ENCODE measurements at regions not wholly inside any gene's neighbourhood (a gene's known extent, or its start where the extent isn't known, plus 50 kb on each side); places are given as distances from the start of the nearest gene placed in this dataset.

DNA sequence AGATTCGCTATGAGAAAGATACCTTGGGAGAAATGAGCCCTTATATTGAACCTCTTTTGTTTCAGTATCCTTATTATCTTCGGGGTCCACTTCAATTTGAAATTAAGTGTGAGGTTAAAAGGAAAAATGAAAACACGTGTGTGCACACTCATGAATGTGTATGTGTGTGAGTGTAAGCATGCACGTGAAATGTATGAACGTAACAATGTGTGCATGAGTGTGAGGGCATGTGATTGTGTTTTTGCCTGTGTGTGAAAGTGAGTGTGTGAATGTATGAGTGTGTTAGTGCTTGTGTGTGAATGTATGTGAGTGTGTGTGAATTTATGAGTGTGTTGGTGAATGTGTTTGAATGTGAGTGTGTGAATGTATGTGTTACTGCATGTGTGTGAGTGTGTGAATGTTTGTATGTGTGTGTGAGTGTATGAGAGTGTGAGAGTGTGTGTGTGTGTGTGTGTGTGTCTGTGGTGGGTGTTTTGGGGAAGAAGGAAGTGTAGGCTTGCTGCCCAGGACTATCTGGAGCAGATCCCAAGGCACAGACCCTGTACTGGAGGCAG lies 224.0 kb upstream of the CDH13 start:
- TF ChIP-seq, protein P1, sequence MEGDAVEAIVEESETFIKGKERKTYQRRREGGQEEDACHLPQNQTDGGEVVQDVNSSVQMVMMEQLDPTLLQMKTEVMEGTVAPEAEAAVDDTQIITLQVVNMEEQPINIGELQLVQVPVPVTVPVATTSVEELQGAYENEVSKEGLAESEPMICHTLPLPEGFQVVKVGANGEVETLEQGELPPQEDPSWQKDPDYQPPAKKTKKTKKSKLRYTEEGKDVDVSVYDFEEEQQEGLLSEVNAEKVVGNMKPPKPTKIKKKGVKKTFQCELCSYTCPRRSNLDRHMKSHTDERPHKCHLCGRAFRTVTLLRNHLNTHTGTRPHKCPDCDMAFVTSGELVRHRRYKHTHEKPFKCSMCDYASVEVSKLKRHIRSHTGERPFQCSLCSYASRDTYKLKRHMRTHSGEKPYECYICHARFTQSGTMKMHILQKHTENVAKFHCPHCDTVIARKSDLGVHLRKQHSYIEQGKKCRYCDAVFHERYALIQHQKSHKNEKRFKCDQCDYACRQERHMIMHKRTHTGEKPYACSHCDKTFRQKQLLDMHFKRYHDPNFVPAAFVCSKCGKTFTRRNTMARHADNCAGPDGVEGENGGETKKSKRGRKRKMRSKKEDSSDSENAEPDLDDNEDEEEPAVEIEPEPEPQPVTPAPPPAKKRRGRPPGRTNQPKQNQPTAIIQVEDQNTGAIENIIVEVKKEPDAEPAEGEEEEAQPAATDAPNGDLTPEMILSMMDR (IDR thresholded peaks at IDR 0.05) = no peak
- TF ChIP-seq POLR2A (IDR thresholded peaks at IDR 0.05) = no peak

All from lower leg skin (tissue), 3 donors.